Endothelial cell (in vitro differentiated cells): ENCODE measurements at regions not wholly inside any gene's neighbourhood (a gene's known extent, or its start where the extent isn't known, plus 50 kb on each side); places are given as distances from the start of the nearest gene placed in this dataset.

Experiments
- DNase-seq: peaks from one replicate; pipeline ENCODE4 v3.0.0; 2021; ENCODE audit warnings: low spot score
- H3K27ac Mint-ChIP-seq: one replicate; pipeline ENCODE4 v1.8.0; 2021; ENCODE audit warnings: mixed read lengths, inconsistent platforms; ENCODE audit not compliant: unreplicated experiment
- H3K27me3 Mint-ChIP-seq: one replicate; pipeline ENCODE4 v1.8.0; 2021; ENCODE audit warnings: mild to moderate bottlenecking, moderate library complexity, mixed read lengths, inconsistent platforms; ENCODE audit not compliant: unreplicated experiment
- H3K36me3 Mint-ChIP-seq: one replicate; pipeline ENCODE4 v1.8.0; 2021; ENCODE audit warnings: mild to moderate bottlenecking, low read depth, mixed read lengths, inconsistent platforms; ENCODE audit not compliant: unreplicated experiment
- H3K4me1 Mint-ChIP-seq: one replicate; pipeline ENCODE4 v1.8.0; 2021; ENCODE audit warnings: mild to moderate bottlenecking, mixed read lengths, inconsistent platforms; ENCODE audit not compliant: unreplicated experiment
- H3K4me3 Mint-ChIP-seq: one replicate; pipeline ENCODE4 v1.8.0; 2021; ENCODE audit warnings: mild to moderate bottlenecking, mixed read lengths, inconsistent platforms; ENCODE audit not compliant: unreplicated experiment
- H3K9me3 Mint-ChIP-seq: one replicate; pipeline ENCODE4 v1.8.0; 2021; ENCODE audit warnings: mixed read lengths, inconsistent platforms; ENCODE audit not compliant: unreplicated experiment
- TF ChIP-seq, protein P1 (sequence below): fragments of 200-600 bp; sonication (generic); IDR thresholded peaks from one replicate; pipeline ENCODE4 v1.5.0; 2021; ENCODE audit warnings: antibody characterized with exemption; ENCODE audit not compliant: unreplicated experiment

DNA sequence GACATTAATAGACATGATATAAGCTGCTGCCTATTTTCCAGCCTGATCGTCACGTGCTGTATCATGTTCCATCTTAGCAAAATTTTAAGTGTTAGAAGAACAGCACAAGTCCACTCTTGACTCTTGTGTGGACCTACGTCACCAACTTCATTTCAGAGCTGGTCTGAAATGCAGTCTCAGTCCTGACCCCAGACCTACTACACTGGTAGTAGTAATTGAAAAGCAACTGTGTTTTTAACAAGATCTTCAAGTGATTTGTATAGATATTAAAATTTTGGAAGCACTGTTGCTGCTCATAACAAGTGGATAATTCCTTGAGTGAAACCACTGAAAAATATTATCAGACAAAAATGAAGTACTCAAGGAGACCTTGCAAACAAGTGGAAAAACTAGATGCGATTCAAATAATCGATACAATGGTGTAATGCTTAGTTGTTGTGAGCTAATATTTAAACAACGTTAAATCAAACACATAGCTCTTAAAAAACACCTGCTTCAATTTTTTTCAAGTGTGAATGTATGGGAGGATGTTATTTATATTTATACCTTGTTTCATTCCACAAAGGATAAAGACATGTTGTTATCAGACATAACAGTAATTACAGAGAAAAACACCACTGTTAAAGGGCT is 110.9 kb upstream of the JAG1 start:
- DNase-seq = no peak
- Mint-ChIP-seq H3K4me1 (peaks cover 14% of the 10 kb centered on the region), H3K36me3 (no peaks in the 10 kb centered on the region), H3K9me3 (no peaks in the 10 kb centered on the region), H3K4me3 (no peak overlapping the region), H3K27ac (no peak overlapping the region), H3K27me3 (peaks cover 3% of the 10 kb centered on the region)
- TF ChIP-seq, protein P1, sequence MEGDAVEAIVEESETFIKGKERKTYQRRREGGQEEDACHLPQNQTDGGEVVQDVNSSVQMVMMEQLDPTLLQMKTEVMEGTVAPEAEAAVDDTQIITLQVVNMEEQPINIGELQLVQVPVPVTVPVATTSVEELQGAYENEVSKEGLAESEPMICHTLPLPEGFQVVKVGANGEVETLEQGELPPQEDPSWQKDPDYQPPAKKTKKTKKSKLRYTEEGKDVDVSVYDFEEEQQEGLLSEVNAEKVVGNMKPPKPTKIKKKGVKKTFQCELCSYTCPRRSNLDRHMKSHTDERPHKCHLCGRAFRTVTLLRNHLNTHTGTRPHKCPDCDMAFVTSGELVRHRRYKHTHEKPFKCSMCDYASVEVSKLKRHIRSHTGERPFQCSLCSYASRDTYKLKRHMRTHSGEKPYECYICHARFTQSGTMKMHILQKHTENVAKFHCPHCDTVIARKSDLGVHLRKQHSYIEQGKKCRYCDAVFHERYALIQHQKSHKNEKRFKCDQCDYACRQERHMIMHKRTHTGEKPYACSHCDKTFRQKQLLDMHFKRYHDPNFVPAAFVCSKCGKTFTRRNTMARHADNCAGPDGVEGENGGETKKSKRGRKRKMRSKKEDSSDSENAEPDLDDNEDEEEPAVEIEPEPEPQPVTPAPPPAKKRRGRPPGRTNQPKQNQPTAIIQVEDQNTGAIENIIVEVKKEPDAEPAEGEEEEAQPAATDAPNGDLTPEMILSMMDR = no peak

DNA sequence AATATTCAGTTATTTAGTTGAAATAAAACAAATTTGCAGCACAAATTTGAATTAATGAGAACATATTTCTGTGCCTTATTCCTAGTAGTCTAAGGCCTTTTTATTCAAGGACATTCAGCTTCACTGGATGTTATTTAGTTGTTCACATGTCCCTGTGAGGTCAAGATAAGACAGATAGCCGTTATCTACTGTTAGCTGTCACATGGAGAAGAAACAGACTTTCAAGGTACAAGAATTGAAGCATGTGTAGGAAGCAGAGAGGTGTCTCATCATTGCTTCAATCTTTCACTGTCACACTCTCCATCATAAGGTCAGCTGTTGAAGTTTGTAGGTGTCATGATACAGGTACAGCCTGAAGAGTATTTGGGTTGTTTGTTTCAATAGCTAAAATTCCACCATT is 112.9 kb upstream of the JAG1 start:
- no peaks in the 10 kb centered on the region for H3K9me3 Mint-ChIP-seq
- peaks cover 7% of the 10 kb centered on the region for H3K4me1 Mint-ChIP-seq
- H3K36me3 Mint-ChIP-seq = no peaks in the 10 kb centered on the region
- peaks cover 2% of the 10 kb centered on the region for H3K27me3 Mint-ChIP-seq
- TF ChIP-seq, protein P1 = no peak
- no peak for DNase-seq
- H3K4me3 Mint-ChIP-seq = no peak overlapping the region
- no peak overlapping the region for H3K27ac Mint-ChIP-seq

DNA sequence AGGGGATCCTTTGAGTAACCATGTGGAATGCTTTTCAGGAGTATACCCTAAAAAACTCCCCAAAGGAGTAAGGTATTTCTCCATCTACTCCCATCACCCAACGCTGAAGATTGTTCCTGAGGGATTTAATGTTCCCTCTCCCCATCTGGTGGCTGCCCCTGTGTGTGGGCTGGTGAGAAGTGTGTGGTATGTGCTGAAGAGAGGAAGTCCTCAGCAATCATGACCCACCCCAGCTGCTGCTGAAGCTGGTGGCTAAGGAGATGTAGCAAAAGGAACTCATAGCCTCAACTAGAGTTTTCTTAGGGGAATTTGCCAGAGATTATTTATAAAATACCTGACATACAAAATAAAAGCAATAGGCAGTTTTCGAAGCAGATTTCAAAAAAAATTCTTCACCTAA is 114.3 kb upstream of the JAG1 start:
- peaks cover 2% of the 10 kb centered on the region for H3K4me1 Mint-ChIP-seq
- peaks cover under 1% of the 10 kb centered on the region for H3K27me3 Mint-ChIP-seq
- H3K4me3 Mint-ChIP-seq = no peak overlapping the region
- H3K36me3 Mint-ChIP-seq = no peaks in the 10 kb centered on the region
- TF ChIP-seq, protein P1 = no peak
- DNase-seq = no peak
- H3K9me3 Mint-ChIP-seq = no peaks in the 10 kb centered on the region
- no peak overlapping the region for H3K27ac Mint-ChIP-seq

DNA sequence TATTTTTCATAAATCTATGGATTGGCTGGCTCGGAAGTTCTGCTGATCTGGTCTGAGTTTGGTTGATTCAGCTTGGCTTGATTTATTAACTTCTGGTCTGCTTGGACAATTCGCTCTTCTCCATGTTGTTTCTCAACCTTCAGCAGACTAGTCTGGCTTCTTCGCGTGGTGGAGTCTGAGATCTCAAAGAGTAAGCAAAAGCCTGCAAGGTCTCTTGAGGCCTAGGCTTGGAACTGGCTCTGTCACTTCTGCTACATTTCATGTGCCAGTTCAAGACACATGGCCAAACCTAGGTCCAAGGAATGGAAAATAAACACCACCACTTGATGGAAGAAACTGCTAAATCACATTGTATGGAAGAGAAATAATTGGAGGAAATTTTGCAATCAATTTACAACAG is 115.1 kb upstream of the JAG1 start:
- Mint-ChIP-seq H3K4me3 (no peak overlapping the region), H3K27me3 (no peaks in the 10 kb centered on the region), H3K27ac (no peak overlapping the region), H3K9me3 (no peaks in the 10 kb centered on the region), H3K36me3 (no peaks in the 10 kb centered on the region), H3K4me1 (peaks cover 2% of the 10 kb centered on the region)
- TF ChIP-seq, protein P1 = no peak
- DNase-seq = no peak

DNA sequence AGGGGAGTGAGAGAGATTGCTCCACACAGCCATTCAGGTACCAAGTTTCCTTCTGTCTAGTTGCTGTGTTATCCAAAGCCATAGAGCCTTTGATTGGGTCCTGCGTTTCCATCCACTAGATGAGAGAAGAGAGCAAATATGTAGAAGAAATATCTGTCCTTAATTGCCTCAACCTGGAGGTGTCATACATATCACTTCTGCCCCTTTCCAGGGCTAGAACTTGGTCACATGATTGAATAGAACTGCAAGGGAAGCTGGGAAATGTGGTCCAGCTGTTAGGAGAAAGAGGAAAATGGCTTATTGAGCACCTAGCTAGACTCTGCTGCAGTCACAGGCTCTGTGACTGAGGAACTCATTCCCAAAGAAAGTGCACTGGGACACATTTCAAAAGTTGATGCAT is 115.6 kb upstream of the JAG1 start:
- Mint-ChIP-seq H3K27ac (no peak overlapping the region), H3K27me3 (peaks cover 2% of the 10 kb centered on the region), H3K9me3 (no peaks in the 10 kb centered on the region), H3K4me3 (no peak overlapping the region), H3K4me1 (peaks cover 4% of the 10 kb centered on the region), H3K36me3 (no peaks in the 10 kb centered on the region)
- no peak for DNase-seq
- TF ChIP-seq, protein P1 = no peak
